Neural progenitor cell (in vitro differentiated cells): ENCODE measurements at regions not wholly inside any gene's neighbourhood (a gene's known extent, or its start where the extent isn't known, plus 50 kb on each side); places are given as distances from the start of the nearest gene placed in this dataset.

Experiments
- CTCF ChIP-seq: fragments of 200-600 bp; sonication (generic); IDR thresholded peaks from 2 replicates; pipeline ENCODE4 v1.5.1; 2017; ENCODE audit warnings: antibody characterized with exemption, mild to moderate bottlenecking
- EZH2 ChIP-seq: fragments of 200-600 bp; sonication (generic); IDR thresholded peaks from 2 replicates; pipeline ENCODE4 v1.6.1; 2017; ENCODE audit warnings: antibody characterized with exemption, mild to moderate bottlenecking, moderate library complexity
- EZH2phosphoT487 ChIP-seq: fragments of 200-600 bp; sonication (generic); IDR thresholded peaks from 2 replicates; pipeline ENCODE4 v1.6.1; 2017; ENCODE audit warnings: antibody characterized with exemption

DNA sequence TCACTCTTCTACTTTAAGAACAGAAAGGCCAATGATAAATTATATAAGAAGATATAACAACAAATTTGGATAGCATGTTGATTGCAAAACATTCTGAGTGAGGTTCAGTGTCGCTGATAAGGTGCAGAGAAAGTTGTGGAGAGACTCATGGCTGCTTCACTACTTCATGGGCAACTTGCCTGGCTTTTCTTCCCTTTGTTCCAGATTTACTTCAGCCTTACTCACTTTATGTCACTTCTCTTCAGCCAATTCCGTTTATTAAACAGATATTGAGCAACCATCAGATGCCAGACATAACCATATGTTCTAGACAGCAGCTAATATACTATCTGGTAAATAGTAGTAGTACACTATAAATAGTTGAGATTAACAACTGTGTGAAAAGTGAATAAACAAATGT, 150.0 kb upstream of the CHL1 start:
- TF ChIP-seq CTCF (no peak), EZH2 (no peak), EZH2phosphoT487 (no peak)
